Progenitor cell of endocrine pancreas (in vitro differentiated cells): ENCODE measurements at regions not wholly inside any gene's neighbourhood (a gene's known extent, or its start where the extent isn't known, plus 50 kb on each side); places are given as distances from the start of the nearest gene placed in this dataset.

Experiments
- DNase-seq: peaks from one replicate; pipeline ENCODE4 v3.0.0; 2021; ENCODE audit warnings: low spot score; ENCODE audit not compliant: unreplicated experiment
- H3K27ac Mint-ChIP-seq: 2 replicates; pipeline ENCODE4 v1.8.0; 2021; ENCODE audit warnings: mild to moderate bottlenecking, moderate library complexity, mixed read lengths
- H3K27me3 Mint-ChIP-seq: 2 replicates; pipeline ENCODE4 v1.8.0; 2021; ENCODE audit warnings: mixed read lengths
- H3K36me3 Mint-ChIP-seq: 2 replicates; pipeline ENCODE4 v1.8.0; 2022; ENCODE audit warnings: mixed read lengths; ENCODE audit not compliant: insufficient read depth
- H3K4me1 Mint-ChIP-seq: 2 replicates; pipeline ENCODE4 v1.8.0; 2021; ENCODE audit warnings: low read depth, mixed read lengths
- H3K4me3 Mint-ChIP-seq: 2 replicates; pipeline ENCODE4 v1.8.0; 2021; ENCODE audit warnings: low read depth, mild to moderate bottlenecking, moderate library complexity, mixed read lengths
- H3K9me3 Mint-ChIP-seq: 2 replicates; pipeline ENCODE4 v1.8.0; 2021; ENCODE audit warnings: low read depth, mixed read lengths
- TF ChIP-seq, protein P1 (sequence below): fragments of 200-600 bp; sonication (generic); IDR thresholded peaks from one replicate; pipeline ENCODE4 v1.5.0; 2021; ENCODE audit warnings: antibody characterized with exemption, mild to moderate bottlenecking; ENCODE audit not compliant: unreplicated experiment

DNA sequence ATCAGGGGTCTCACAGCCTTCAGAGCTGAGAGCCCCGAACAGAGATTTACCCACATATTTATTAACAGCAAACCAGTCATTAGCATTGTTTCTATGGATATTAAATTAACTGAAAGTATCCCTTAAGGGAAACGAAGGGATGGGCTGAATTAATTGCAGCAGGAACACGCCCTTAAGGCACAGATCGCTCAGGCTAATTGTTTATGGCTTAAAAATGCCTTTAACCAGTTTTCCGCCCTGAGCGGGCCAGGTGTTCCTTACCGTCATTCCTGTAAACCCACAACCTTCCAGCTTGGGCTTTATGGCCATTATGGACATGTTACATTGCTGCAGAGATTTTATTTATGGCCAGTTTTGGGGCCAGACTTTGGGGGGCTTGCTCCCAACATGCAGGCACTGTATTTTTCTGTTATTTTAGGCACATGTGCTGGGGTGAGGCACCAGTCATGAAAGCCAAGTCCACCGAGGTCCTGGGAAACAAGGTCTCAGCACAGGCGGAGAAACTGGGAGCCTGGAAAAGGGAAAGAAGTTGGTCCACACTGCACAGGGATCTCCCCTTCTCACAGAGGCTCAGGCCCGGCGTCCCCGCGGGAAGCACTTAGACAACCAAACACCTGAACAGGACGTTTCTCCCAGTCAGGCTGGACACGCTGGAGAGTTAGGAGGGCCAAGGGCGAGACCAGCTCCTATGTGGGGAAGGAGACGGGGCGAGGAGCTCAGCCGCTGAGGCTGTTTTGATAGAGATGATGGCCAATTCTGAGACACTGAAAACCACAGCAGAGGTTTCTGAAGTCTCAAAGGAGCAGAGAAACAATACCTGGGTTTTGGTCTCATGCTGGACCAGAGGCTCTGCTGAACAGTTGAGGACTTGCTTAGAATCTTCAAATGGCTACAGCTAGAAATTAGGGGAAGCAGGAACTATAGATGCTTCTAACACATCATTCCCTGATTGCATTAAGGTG is 86.7 kb downstream of the TMEM18 start:
- Mint-ChIP-seq H3K36me3 (no peaks in the 10 kb centered on the region), H3K4me3 (no peak overlapping the region), H3K9me3 (peaks cover 3% of the 10 kb centered on the region), H3K4me1 (peaks cover 18% of the 10 kb centered on the region), H3K27me3 (no peaks in the 10 kb centered on the region), H3K27ac (no peak overlapping the region)
- no peak for DNase-seq
- TF ChIP-seq, protein P1, sequence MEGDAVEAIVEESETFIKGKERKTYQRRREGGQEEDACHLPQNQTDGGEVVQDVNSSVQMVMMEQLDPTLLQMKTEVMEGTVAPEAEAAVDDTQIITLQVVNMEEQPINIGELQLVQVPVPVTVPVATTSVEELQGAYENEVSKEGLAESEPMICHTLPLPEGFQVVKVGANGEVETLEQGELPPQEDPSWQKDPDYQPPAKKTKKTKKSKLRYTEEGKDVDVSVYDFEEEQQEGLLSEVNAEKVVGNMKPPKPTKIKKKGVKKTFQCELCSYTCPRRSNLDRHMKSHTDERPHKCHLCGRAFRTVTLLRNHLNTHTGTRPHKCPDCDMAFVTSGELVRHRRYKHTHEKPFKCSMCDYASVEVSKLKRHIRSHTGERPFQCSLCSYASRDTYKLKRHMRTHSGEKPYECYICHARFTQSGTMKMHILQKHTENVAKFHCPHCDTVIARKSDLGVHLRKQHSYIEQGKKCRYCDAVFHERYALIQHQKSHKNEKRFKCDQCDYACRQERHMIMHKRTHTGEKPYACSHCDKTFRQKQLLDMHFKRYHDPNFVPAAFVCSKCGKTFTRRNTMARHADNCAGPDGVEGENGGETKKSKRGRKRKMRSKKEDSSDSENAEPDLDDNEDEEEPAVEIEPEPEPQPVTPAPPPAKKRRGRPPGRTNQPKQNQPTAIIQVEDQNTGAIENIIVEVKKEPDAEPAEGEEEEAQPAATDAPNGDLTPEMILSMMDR = no peak

DNA sequence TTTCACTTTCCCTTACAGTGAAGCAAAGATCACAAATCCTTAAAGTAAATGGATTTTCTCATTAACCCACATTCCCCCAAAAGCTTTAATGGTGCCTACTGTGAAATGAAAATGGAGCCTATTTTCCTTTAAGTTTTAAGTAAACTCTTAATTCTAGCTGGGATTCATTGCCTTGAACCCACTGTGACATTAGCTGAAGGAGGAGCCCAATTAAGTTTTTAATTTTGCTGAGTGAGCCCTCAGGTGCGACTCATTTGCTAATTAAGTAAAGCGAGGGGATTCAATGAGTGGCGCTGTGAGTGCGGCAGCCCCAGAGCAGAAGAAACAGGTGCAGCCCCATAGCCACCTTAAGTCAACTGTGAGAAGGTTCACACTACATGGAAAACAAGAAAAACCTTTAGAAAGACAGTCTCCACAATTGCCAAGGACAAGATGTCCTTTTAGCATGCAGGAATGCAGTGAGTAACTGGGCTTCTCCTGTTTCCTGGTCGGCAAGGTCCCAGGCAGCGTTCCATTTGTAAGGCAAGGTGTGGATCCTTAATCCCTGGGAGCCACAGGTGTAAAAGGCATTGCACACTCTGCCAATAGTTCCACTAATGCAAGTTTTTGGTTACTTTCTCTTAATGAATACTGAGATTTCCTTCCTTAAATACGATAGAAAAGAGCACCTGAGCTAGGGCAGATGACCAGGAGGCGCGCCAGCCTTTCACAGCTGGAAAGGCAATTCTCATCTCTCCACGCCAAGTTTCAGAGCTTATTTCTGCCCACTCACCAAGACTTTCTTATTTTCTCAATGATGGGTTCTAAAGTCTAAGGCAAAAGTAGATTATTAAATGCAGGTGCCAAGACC is 87.7 kb downstream of the TMEM18 start:
- DNase-seq = no peak
- Mint-ChIP-seq H3K27me3 (no peaks in the 10 kb centered on the region), H3K4me1 (peaks cover 22% of the 10 kb centered on the region), H3K4me3 (no peak overlapping the region), H3K9me3 (peaks cover 3% of the 10 kb centered on the region), H3K27ac (no peak overlapping the region), H3K36me3 (no peaks in the 10 kb centered on the region)
- TF ChIP-seq, protein P1 = no peak

DNA sequence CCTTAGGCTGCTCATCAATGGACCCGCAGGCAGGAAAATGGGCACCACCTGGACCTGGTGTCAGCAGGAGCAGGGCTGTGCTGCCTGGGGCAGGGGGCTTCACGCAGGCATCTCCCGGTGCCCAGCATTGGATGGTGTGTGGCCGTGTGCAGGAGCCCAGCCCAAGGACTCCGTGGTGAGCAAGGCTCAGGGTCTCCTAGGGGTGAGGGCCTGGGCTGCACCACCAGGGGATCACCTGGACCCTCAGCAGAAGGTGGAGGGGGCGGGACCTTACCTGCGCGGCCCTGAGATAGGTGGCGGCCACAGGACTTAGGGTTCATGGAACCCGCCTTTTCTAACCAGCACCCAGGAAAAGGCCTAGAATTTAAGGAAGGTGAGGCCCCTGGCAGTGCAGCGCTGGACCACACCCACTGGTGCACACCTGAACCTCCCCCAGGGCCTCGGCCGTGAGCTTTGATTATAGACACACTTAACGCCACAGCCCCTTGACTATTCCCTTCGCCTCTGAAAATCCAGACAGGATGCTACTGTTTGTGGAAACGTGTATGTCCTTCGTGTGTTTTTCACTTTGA is 89.0 kb downstream of the TMEM18 start:
- peaks cover 22% of the 10 kb centered on the region for H3K4me1 Mint-ChIP-seq
- H3K27me3 Mint-ChIP-seq = no peaks in the 10 kb centered on the region
- H3K4me3 Mint-ChIP-seq = no peak overlapping the region
- no peaks in the 10 kb centered on the region for H3K36me3 Mint-ChIP-seq
- H3K27ac Mint-ChIP-seq = peak overlapping the region; percentile 59
- TF ChIP-seq, protein P1 = no peak
- peaks cover 1% of the 10 kb centered on the region for H3K9me3 Mint-ChIP-seq
- no peak for DNase-seq

DNA sequence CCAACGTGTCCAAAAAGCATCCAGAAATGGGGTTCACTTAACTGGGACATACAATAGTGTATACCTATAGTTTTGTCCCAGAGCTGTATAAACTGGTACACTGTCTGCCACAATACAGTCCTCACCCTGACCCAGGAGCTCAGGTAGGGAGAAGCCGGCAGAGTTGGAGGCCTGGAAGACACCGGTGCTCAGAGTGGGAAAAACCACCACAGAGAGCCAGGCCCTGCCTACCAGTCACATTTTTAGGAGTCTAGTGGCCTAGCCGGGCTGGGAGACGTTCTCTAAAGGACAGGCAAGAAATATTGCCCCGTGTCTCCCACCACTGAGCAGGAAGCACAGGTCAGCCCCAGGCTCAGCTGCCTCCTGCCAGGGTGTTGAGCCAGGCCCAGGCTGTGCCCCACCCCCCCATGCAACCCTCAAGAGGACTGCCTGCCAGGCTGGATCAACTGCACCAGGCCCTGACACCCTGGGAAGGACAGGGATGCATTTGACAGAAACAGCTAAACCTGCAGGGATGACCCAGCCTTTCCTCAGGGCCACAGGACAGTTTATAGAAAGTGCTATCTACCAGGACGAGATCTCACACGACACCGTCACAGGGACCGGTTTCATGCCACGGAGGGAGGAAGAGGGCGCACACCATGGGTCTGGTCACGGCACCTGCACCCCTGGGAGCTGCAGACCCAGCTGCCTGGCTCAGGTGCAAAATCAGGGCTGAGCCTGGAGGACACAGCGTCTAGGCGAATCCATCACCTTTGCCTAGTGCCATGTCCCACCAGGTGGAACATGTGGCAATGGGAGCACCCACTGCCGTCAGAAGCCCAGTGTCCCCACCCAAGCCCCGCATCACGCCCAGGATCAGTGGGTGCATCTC is 89.9 kb downstream of the TMEM18 start:
- Mint-ChIP-seq H3K9me3 (no peaks in the 10 kb centered on the region), H3K4me1 (peaks cover 22% of the 10 kb centered on the region), H3K4me3 (no peak overlapping the region), H3K27me3 (no peaks in the 10 kb centered on the region), H3K27ac (peak overlapping the region; percentile 97), H3K36me3 (no peaks in the 10 kb centered on the region)
- no peak for DNase-seq
- TF ChIP-seq, protein P1 = no peak
